GM19438 (cell line): ENCODE measurements at regions not wholly inside any gene's neighbourhood (a gene's known extent, or its start where the extent isn't known, plus 50 kb on each side); places are given as distances from the start of the nearest gene placed in this dataset.
"Not testable (repeated sequence)": the region's sequence is repeated elsewhere in the genome, so short reads cannot be mapped to it uniquely, and the experiment has no call there.

Experiments
- ATAC-seq: cut with Tn5 transposase; IDR thresholded peaks from one replicate; pipeline ENCODE4 v1.9.1; 2021; ENCODE audit warnings: low read depth; ENCODE audit not compliant: unreplicated experiment

DNA sequence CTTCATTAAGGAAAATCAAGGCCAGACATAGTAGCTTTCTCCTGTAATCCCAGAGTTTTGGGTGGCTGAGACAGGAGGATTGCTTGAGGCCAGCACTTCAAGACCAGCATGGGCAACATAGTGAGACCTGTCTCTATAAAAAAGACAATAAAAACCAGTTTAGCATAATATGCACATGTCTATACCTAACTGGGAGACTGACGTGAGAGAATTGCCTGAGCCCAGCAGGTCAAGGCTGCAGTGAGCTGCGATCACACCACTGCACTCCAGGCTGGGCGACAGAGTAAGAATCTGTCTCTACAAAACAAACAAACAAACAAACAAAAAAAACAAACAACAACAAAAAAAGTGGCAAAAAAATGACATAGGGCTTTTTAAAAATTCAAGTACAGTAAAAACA lies 820.8 kb downstream of the MTRR start:
- no peak for ATAC-seq

DNA sequence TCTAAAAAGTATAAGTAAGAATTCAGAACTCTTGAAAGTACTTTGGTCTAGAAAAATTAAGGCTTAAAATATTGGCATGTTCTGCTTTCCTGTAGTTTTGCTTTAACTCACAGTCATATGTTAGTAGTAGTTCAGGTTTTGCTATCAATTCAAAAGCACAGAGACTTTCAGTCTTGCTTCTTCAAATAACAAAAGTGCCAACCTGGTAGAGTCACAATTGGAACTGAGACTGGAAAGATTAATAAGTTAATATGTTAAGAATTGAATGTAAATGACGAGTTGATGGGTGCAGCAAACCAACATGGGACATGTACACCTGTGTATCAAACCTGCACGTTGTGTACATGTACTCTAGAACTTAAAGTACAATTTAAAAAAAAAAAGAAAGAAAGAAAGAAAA lies 822.3 kb downstream of the MTRR start:
- no peak for ATAC-seq

GRCh38 chr5:8693341-8693844 lies 824.4 kb downstream of the MTRR start:
- ATAC-seq: no peak

- no peak for ATAC-seq
Observed at GRCh38 chr5:8694545-8694944, 825.6 kb downstream of the MTRR start.

DNA sequence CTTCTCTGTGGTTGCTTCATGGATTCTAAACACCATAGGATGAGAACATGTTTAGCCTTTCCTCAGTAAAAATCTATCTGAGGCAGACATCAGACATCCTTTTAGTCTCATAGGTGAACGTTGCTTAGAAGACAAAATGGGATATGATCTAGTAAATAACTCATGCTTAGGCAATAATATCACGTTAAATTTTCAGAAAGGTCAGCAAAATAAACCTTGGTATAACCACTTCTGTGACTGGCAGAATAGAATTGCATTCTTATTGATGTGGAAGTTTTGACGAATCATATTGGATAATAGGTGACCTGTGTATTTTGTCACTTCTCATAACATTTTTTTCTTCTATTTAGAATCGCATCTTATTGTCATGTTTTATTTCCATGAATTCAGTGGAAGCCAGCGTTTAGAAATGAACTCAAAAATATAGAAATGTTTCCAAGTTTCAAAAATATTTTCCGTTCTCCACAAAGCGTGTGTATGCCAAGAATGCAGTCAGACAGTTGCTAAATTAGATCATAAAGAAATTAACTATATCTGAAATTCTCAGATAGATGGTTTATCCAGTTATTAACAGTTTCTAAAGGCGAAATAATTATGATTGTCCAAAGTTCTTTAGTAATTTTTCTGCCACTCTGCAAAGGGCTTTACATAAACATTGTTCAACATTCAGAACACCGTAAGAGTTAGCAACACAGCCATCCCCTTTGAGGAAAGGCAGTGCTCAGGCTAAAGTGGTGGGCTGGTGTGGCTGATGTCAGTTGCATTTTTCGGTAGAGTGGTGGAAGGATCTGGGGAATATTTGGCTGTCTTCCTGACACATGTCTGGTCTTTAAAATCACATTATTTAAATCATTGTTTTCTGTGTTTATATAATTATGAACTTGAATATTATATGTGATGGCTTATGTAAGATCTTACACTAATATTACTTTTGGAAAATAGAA lies 827.2 kb downstream of the MTRR start:
- no peak for ATAC-seq

GRCh38 chr5:8700222-8700621 lies 831.3 kb downstream of the MTRR start:
- ATAC-seq: no peak

- ATAC-seq: no peak
Observed at GRCh38 chr5:8700671-8701070, 831.7 kb downstream of the MTRR start.

- no peak for ATAC-seq
Observed at GRCh38 chr5:8701251-8701650, 832.3 kb downstream of the MTRR start.

- no peak for ATAC-seq
Observed at GRCh38 chr5:8710426-8710930, 835.4 kb downstream of the SEMA5A start.

DNA sequence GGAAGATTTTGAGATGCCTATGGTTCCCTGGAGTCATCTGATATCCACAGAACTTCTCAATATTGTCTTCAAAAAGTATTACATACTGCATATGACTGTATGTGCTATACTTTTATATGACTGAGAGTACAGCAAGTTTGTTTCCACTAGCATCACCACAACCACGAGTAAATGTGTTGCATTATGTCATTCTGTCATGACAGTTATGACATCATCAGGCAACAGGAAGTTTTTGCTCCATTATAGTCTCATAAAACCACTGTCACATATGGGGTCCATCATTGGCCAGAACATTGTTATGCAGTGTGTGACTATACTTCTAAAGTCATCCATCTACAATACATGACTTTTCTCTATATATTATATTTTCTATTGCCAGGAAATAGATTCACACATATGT lies 831.7 kb downstream of the SEMA5A start:
- ATAC-seq: no peak

- no peak for ATAC-seq
Observed at GRCh38 chr5:8714861-8715260, 831.0 kb downstream of the SEMA5A start.

DNA sequence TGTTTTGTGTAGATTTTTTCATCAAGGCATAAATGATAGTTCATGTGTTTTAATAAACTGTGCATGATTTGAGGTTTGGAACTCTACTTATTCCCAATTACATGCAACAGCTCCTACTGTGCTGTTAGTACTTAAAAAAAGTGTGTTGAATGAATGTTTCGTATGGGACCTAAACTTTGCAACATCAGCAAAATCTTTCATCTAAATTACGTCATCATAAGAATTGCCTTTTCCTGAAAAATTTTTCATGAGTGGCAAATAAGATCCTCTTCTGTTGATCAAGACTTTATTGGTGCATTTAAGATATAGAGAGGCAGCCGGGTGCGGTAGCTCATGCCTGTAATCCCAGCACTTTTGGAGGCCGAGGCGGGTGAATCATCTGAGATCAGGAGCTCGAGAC lies 826.1 kb downstream of the SEMA5A start:
- no peak for ATAC-seq

- no peak for ATAC-seq
Observed at GRCh38 chr5:8720506-8720905, 825.4 kb downstream of the SEMA5A start.

DNA sequence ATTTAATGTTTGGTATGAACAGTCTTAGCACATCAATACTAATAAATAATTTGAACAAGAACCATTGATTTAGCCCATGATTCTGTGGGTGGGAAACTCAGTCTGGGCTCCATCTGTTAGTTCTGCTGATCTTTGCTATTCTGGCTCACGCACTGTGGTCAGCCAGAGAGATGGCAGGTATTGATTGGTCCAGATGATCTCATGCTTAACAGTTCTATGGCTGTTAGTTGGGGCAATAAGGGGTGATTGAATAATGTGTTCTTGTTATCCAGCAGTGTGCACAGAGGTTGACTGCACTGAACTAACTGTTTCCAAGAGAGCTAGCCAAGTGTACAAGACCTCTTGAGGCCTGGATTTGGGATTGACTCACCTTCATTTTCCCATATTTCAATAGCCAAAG lies 824.3 kb downstream of the SEMA5A start:
- no peak for ATAC-seq

- ATAC-seq: no peak
Observed at GRCh38 chr5:8726383-8727036, 819.4 kb downstream of the SEMA5A start.

DNA sequence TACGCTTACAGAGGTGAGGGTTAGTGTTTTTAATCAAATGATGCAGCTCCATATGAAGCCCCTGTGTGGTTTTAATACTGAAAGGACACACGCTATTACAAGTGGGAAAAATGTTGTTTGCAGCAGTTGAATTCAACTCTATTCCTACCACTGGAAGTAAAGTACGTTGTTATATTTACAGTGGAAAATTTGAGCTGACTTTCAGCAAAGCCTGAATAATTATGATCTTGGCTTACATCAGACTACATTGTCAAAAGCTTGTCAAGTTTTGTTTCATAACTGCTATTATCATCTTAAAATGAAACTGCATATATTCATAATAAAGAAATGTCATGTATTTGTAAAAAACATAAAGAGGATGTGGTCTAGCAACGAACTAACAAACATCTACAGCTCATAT lies 818.5 kb downstream of the SEMA5A start:
- ATAC-seq: no peak

- ATAC-seq: no peak
Observed at GRCh38 chr5:8729437-8729836, 816.4 kb downstream of the SEMA5A start.

GRCh38 chr5:8730194-8730593 lies 815.7 kb downstream of the SEMA5A start:
- no peak for ATAC-seq

DNA sequence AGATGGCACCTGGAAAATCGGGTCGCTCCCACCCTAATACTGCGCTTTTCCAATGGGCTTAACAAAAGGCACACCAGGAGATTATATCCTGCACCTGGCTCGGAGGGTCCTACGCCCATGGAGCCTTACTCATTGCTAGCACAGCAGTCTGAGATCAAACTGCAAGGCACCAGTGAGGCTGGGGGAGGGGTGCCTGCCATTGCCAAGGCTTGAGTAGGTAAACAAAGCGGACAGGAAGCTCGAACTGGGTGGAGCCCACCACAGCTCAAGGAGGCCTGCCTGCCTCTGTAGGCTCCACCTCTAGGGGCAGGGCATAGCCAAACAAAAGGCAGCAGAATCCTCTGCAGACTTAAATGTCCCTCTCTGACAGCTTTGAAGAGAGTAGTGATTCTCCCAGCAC lies 814.8 kb downstream of the SEMA5A start:
- not testable (repeated sequence) for ATAC-seq

DNA sequence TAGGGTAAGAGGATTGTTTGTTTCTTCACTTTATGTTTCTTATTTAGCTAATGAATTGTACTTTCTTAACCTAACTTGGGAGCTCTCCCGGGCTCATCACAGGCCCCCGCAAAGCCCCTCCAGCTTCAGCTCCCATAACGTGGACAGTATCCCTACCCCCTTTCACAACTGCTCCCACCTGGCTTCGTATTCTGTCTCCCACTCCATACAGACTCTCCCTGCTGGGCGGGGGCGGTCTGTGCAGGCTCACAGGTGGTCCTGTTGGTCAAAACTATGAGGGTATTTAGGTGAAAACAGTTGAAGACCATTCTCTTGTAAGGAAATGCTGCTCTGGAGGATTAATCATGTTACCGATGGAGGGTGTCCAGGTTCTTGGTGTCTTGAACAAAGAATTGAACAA lies 805.3 kb downstream of the SEMA5A start:
- ATAC-seq: no peak

DNA sequence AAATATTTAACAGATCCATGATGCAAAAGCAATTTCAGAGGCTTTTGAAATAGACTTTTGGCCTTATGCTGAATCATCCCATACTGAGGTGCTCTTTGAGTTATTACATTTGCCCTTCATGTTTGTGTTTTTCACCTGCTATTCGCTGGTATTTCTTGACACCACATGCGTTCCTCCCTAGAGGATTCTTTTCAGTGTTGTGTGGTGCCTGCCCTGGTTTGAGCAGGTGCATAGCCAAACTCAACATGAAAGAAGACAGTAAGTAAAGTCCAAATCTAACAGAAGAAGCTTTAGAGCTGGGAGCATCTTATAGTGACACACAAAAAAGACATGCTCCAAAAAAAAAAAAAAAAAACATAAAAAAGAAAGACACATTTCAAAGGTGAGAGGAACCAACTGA lies 796.3 kb downstream of the SEMA5A start:
- no peak for ATAC-seq

DNA sequence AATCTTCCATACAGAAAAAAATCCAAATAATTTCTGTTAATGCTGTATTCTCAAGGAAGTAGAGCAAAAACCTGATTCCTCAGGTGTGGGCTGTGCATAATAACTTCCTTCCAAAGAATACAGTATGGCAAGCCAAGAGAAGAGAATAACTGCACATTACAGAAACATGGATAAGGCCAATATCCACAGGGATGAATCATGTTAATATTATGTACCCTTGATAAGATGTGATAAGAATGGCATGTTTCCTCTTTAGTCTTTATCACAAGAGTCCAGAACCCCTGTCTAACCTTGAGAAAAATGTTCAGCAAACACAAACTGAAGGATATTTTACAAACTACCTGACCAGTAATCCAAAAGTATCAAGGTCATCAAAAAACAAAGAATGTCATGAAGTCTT lies 795.8 kb downstream of the SEMA5A start:
- no peak for ATAC-seq
